ENCODE measurements at regions not wholly inside any gene's neighbourhood (a gene's known extent, or its start where the extent isn't known, plus 50 kb on each side); places are given as distances from the start of the nearest gene placed in this dataset.
"Not testable (repeated sequence)": the region's sequence is repeated elsewhere in the genome, so short reads cannot be mapped to it uniquely, and the experiment has no call there.

DNA sequence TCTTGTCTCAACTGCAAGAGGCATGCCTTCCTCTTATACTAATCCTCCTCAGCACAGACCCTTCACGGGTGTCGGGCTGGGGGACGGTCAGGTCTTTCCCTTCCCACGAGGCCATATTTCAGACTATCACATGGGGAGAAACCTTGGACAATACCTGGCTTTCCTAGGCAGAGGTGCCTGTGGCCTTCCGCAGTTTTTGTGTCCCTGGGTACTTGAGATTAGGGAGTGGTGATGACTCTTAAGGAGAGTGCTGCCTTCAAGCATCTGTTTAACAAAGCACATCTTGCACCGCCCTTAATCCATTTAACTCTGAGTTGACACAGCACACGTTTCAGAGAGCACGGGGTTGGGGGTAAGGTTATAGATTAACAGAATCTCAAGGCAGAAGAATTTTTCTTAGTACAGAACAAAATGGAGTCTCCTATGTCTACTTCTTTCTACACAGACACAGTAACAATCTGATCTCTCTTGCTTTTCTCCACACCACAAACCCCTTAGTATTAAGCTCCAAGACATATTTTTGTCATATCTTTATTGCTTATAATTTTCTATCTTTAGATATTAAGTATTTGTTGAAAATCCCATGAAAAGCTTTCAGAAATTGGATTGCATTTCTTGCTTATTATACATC, 72.8 kb upstream of the LPCAT1 start:
- CTCF ChIA-PET; POLR2A ChIA-PET; DNase-seq (ENCODE audit: extremely low spot score): not testable (repeated sequence)

DNA sequence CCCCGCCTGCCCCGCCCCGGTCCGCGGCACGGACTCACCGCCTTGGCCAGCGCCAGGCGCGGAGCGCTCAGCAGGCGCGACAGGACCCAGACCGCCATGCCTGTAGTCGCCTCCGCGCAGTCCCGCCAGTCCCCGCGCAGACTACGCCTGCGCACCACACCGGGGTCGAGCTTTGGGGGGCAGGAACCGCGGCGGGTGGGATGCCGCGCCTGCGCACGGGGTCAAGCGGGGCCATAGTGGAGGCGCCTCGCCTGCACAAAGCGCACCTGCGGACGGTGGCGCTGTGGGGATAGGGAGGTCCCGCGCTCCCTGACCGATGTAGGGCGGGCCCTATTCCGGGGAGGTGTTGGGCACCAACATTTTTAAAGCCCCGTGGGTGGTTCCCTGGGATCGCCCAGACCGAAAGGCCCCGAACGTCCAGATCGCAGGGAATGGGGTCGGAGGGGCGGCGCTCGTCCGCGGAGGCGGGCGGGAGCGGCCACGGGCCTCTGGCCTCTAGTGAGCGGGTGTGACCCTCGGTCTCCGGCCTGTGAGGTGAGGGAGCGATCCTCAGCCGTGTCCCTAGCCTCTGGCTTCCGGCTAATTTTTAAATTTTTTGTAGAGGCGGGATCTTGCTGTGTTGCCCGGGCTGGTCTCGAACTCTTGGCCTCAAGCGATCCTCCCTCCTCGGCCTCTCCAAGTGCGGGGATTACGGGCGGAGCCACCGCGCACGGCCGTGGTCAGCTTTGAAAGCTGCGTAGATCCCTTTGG, 70.8 kb upstream of the LPCAT1 start:
- ChIA-PET POLR2A (interaction anchor here (0.6 to 1.3 kb wide), 11 partner anchors 9 to 173 kb away, joined by 3 to 8 read pairs (median 3); no protein-coding TSS in a partner anchor), CTCF (interaction anchor here (0.6 to 1.5 kb wide), 7 partner anchors 10 to 562 kb away, joined by 3 to 6 read pairs (median 3); no protein-coding TSS in a partner anchor)
- TF ChIP-seq FOXK2 (IDR thresholded peaks at IDR 0.05) (no peak), TARDBP (IDR thresholded peaks at IDR 0.05) (no peak), L3MBTL2 (conservative IDR thresholded peaks at IDR 0.05) (peak; percentile 45), CTBP1 (IDR thresholded peaks at IDR 0.05; ENCODE audit: borderline replicate concordance) (no peak), ELF4 (IDR thresholded peaks at IDR 0.05) (no peak)
- peak; percentile 91 for DNase-seq (ENCODE audit: extremely low spot score)

DNA sequence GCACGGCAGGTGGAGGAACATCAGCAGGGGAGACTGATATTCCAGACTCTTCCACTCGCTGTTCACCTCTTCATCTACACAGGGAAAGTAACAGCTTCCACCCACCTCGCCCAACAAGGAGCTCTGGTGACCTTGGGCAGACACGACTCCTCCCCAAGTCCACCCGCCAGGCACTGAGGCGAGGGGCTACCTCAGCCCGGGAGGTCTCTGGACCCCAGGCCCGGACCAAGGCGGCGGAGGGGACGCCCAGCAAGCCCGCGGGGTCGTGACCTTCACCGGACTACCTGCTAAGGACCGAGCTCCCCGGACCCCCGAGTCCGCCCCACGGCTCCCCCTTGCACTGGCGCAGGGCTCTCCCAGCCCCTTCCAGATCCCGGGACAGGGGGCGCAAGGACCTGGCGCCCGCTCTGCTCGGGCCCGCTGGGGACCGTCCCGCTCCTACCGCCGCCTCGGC, 70.2 kb upstream of the LPCAT1 start:
- no peak for DNase-seq (ENCODE audit: extremely low spot score)

DNA sequence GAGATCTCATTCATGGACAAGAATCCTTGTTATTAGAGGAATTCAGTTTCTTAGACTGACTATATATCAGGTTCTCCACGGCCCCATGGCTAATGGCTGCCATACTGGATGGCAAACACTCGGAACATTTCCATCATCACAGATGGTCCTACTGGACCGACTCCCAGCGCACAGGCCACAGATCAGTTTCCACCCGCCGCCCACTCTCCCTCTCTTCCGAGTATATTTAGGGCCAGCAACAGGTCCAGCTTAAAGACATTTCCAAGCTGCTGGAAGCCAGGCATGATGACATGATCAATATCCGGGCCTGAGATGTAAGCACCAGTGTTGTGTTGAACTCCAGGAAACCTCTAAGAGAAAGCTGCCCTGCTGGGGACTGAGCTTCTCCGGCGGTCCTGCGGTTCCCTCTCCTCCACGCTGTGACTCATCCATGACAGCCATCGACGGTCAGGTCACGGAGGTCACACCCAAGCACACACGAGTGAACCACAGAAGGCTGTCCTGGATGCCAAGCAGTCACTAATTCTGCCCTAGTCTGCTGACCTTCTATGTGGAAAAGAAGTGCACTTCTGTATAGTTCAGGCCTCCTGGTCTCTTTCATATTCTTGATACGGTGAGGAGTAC, 64.4 kb upstream of the LPCAT1 start:
- CTCF ChIA-PET; DNase-seq (ENCODE audit: extremely low spot score); POLR2A ChIA-PET: not testable (repeated sequence)

More for the DNA sequence above, 70.2 kb upstream of the LPCAT1 start:
- TF ChIP-seq LEF1 (IDR thresholded peaks at IDR 0.05; ENCODE audit: borderline replicate concordance), result no peak
- no peak for TF ChIP-seq ARNT (IDR thresholded peaks at IDR 0.05)
- no peak for TF ChIP-seq FOXA1 (IDR thresholded peaks at IDR 0.05)
- TF ChIP-seq TARDBP (IDR thresholded peaks at IDR 0.05), result no peak
- TF ChIP-seq BHLHE40 (IDR thresholded peaks at IDR 0.05; ENCODE audit: borderline replicate concordance), result no peak
- TF ChIP-seq, protein P1, sequence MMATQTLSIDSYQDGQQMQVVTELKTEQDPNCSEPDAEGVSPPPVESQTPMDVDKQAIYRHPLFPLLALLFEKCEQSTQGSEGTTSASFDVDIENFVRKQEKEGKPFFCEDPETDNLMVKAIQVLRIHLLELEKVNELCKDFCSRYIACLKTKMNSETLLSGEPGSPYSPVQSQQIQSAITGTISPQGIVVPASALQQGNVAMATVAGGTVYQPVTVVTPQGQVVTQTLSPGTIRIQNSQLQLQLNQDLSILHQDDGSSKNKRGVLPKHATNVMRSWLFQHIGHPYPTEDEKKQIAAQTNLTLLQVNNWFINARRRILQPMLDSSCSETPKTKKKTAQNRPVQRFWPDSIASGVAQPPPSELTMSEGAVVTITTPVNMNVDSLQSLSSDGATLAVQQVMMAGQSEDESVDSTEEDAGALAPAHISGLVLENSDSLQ (IDR thresholded peaks at IDR 0.05), result no peak
- no peak for TF ChIP-seq NFRKB (IDR thresholded peaks at IDR 0.05)
- no peak for TF ChIP-seq CTBP1 (IDR thresholded peaks at IDR 0.05; ENCODE audit: borderline replicate concordance)
- TF ChIP-seq SP1 (IDR thresholded peaks at IDR 0.05), result no peak
- no peak for TF ChIP-seq SUZ12 (IDR thresholded peaks at IDR 0.05)
- no peak for TF ChIP-seq FOXM1 (IDR thresholded peaks at IDR 0.05; ENCODE audit: borderline replicate concordance)
- TF ChIP-seq HDGF (IDR thresholded peaks at IDR 0.05; ENCODE audit: borderline replicate concordance), result no peak
- ChIA-PET CTCF (interaction anchor here (0.6 to 1.5 kb wide), 6 partner anchors 9 to 562 kb away, joined by 3 to 6 read pairs (median 3); no protein-coding TSS in a partner anchor), POLR2A (interaction anchor here (0.7 to 1.3 kb wide), 9 partner anchors 10 to 172 kb away, joined by 3 to 8 read pairs (median 3); no protein-coding TSS in a partner anchor)

DNA sequence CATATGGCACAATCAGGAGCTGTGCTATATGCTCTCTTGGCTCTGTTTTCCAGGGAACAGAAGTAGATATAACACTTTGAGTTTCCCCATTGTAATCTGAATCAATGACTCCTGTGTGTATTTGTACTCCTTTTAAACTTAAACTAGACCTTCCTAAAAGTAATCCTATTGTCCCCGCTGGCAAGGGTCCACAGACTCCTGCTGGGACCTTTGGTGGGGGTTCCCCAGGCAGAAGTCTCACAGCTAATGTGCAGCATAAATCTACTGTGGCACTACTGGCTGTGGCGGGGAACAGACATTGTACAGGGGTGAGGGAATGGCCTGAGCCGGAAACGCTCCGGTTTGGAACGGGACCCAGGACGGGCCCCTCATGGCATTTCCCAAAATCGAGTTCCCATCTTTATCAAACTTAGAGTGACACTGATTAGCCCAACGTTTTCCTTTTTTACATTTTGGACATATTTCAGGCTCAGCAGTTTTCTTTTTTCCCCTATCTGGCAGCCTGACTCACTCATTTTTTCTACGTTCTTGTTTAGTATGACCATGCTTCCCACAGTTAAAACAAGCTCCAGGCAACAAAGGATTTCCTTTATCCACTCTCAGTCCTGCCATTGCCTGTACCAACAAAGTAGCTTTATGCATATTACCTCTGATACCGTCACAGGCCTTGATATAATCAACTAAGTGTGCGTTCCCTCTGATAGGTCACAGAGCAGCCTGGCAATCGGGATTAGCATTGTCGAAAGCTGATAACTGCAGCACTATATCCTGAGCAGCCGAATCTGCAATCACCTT, 59.5 kb upstream of the LPCAT1 start:
- DNase-seq (ENCODE audit: extremely low spot score); CTCF ChIA-PET; POLR2A ChIA-PET: not testable (repeated sequence)

DNA sequence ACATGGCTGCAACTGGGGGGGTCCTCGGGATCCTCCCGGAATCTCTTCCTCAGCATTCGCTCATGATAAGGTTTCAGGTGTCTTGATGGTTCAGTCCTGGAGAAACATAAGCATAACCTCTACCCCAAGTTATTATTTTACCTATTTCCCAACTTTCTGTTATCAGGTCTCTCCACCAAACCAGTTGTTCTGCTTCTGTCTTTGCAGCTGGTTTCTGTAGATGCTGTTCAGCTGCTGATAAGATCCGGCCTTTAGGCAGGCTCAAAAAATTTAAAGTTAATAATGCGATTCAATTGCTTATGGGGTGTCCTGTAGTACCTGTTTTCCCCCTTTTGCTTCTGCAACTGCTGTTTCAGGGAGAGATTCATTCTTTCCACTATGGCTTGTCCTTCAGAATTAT, 55.6 kb upstream of the LPCAT1 start:
- POLR2A ChIA-PET; DNase-seq (ENCODE audit: extremely low spot score); CTCF ChIA-PET: not testable (repeated sequence)

DNA sequence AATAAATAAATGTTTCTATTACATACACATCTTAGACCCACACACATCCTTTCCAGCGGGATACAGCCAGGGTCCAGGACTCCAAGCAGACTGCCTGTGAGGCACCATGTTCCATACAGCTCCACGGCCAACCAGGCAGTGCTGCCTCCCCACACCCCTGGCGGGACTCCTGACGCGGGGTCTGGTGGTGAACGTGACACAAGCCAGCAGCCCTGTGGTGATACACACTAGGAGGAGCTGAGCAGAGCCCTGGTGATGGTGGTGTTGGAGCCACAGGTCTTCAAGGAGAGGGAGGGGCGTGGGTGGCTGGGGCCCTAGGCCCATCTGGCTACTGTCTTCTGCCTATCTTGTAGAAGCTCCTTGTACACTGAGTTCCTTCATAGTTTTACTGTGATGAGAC, 53.1 kb upstream of the LPCAT1 start:
- CTCF ChIA-PET; DNase-seq (ENCODE audit: extremely low spot score); POLR2A ChIA-PET: not testable (repeated sequence)

DNA sequence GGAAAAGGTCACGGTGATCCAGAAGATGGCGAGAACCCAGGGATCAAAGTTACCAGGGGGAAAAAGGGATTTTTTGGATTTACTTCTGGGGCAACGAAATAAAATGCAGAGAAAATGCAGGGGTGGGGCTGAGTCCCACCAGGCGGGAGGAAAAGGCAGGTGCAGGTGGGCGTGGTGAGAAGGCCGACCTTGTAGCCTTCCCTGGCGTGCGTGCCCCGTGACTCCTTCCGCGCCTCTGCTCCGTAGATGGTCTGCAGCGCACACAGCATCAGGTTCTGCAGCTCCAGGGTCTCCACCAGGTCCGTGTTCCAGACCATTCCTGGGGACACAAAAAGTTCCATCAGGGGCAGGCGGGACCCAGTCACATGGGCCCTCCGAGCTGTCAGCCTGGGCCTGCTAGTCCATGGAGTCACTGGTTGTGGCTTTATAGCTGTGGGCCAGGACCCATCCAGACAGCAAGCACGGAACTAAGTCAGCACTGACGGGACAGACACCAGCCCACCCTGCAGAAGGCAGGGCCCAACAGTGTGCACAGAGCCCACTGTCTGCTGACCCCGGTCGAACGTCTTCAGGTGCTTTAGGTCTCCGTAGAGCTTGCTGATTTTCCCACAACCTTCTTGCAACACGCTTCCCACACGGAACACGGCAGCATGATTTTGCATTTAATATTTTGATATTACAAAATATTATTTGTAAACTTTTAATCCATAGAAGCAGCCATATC, 52.4 kb upstream of the LPCAT1 start:
- POLR2A ChIA-PET; DNase-seq (ENCODE audit: extremely low spot score); CTCF ChIA-PET: not testable (repeated sequence)

DNA sequence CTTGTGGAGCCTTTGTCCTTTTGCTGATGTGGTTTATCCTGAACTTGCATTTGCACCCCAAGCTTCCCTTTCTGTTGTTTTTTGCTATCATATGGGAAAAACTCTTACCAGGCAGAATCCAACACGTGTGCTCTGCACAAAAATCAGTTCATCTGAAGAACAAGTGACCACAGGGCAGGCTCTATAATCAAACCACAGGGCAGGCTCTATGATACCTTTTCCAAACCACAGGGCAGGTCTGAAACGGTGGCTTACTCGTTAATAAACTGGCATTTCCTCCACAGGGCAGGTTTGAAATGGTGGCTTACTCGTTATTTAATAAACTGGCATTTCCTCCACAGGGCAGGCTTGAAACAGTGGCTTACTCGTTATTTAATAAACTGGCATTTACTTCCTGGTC, 51.7 kb upstream of the LPCAT1 start:
- POLR2A ChIA-PET; DNase-seq (ENCODE audit: extremely low spot score); CTCF ChIA-PET: not testable (repeated sequence)

DNA sequence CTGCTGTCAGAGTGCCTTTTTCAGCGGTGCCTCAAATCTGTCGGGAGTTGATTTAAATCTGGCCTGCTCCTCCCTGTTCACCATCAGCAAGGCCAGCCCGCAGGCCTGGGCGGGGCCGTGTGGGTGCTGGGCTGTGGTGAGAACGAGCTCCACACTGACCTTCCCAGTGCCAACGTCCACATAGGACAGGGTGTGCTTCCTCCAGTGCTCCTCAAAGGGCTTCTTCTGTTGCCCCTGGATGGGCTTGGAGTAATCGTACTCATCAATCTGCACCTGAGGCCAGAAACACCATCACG, 50.2 kb upstream of the LPCAT1 start:
- DNase-seq (ENCODE audit: extremely low spot score); POLR2A ChIA-PET; CTCF ChIA-PET: not testable (repeated sequence)

DNA sequence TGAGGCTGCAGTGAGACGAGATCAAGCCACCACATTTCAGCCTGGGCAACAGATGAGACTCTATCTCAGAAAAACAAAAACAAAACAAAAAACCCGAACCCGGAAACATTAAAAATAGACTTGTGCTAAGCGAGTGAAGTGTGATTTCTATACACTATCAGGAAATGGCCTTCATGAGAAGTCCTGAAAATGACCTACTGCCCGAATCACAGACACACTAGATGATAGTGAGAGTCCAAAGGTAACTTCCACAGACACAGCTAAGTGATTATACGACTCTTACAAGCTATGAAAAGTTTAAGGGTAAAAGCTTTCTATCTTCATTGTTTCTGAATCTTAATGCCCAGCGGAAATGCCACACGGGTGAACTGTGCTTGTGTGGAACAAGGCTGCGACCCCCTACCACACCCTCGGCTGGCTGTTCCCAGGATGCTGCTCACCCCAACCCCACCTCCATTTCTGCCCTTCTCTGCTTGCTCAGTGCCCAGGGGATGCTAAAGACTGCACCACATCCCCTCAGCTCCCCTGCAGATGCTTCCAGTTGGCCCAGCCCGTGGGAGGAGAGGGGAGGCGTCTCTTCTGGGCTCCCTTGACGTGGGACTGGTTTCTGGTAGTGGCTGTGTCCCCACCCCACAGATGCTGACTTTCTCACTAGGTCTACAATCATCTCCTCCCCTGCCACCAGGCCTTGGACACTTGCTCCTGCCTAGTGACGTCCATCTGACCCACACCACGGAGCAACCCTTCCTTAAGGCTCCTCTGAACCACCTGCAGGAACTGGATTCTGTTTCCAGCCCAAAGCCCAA, 49.7 kb upstream of the LPCAT1 start:
- CTCF ChIA-PET; DNase-seq (ENCODE audit: extremely low spot score); POLR2A ChIA-PET: not testable (repeated sequence)
